ENCODE measurements at regions not wholly inside any gene's neighbourhood (a gene's known extent, or its start where the extent isn't known, plus 50 kb on each side); places are given as distances from the start of the nearest gene placed in this dataset.

DNA sequence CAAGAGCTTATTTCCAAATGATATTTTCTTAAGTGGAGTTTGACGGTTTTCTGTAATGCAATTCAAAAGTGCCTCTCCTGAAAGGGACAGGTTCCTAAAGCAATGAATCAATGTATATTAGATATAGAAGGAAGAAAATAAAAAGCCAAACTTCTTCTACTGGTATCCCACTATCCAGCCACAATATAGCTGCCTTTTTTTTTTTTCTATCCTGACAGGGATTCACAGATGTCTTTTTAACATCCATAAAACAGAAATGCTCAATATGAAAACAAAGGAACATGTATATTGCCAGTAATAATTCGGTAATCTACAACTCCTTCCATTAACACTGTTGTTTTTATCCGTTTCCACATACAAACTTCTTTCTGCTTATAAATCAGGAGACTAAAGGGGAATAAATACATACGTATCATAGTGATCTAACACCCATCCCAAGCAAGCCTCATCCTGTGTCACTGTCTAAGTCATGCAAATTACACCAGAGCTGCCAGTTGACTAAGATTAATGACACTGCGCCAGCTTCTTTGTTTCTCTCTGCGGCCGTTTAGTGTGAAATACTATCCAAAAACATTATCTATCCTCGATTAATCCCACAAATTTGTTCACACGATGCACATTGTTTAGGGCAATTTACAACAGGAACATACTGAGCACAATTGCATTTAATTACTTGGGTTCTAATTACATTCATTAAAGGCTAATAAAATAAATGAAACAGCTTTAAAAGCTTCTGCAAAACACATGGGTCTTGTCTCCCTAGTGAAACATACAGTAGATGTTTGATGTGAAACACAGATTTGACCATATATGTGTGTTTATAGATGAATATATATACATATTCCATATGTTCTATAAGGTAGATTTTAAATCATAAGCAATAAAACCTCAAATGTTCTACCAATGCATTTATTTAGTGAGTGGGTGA, 51.9 kb upstream of the CDIN1 start:
- no peak for DNase-seq (ENCODE audit: low spot score)

DNA sequence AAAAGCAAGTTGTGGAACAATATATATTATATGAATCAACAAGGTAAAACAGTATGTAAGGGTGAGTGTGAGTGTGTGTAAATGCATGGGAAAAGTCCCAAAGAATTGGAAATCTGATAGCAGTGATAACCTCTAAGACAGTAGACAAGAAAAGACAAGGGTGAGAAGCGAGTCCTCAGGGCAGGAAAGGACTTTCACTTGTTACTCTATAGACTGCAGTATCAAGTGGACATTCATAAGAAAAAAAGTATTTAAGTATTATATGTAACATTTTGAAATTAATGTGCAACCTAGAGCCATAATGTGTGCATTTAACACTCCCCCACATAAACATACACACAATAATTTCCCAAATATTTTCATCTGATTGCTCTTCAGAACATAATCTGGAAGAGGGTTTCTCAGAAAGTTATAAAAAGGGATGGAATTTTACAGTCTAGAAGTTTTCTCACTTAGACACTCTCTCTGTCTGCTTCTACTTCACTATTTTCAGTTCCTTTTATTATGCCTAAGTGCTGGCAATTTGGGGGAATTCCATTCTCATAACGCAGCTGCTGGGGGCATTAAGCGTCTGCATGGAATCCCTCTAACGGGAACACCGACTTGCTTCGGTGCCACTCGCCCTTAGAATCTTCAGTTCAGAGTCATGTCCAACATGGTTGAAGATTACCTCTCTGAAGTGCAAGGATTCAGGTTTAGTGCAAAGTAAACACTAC, 50.0 kb upstream of the CDIN1 start:
- DNase-seq (ENCODE audit: low spot score) = no peak
